ENCODE measurements at regions not wholly inside any gene's neighbourhood (a gene's known extent, or its start where the extent isn't known, plus 50 kb on each side); places are given as distances from the start of the nearest gene placed in this dataset.

GRCh38 chr15:36335659-36336058 is 243.8 kb upstream of the CDIN1 start:
- no peak overlapping the region for H3K4me3 Mint-ChIP-seq
- no peaks in the 10 kb centered on the region for H3F3A ChIP-seq (ENCODE audit: low read depth)
- no peaks in the 10 kb centered on the region for H3K9me3 ChIP-seq (ENCODE audit: low read depth)
- H3K27me3 Mint-ChIP-seq (ENCODE audit: insufficient read depth, low read depth): no peaks in the 10 kb centered on the region
- no peak overlapping the region for H3K27ac Mint-ChIP-seq
- H3K4me1 Mint-ChIP-seq: peaks cover 4% of the 10 kb centered on the region
- no peaks in the 10 kb centered on the region for H3K36me3 ChIP-seq
- H2AFZ ChIP-seq (replicated peaks): no peak overlapping the region
- TF ChIP-seq EZH2phosphoT487 (IDR thresholded peaks at IDR 0.05) (no peak), EZH2 (IDR thresholded peaks at IDR 0.05) (no peak)
- H3K9ac ChIP-seq: no peak overlapping the region
- no peaks in the 10 kb centered on the region for H3K9me3 Mint-ChIP-seq
- H3K36me3 Mint-ChIP-seq: no peaks in the 10 kb centered on the region
- no peak overlapping the region for H3K4me3 ChIP-seq
- peaks cover 5% of the 10 kb centered on the region for H3K4me1 ChIP-seq
- no peaks in the 10 kb centered on the region for H4K20me1 ChIP-seq (ENCODE audit: low read depth)
- H3K4me2 ChIP-seq: no peak overlapping the region
- no peaks in the 10 kb centered on the region for H3K79me2 ChIP-seq (ENCODE audit: low read depth)
- H3K27ac ChIP-seq: no peak overlapping the region
- no peaks in the 10 kb centered on the region for H3K27me3 ChIP-seq
- no peak for DNase-seq (ENCODE audit: low spot score)

GRCh38 chr15:36344887-36345286 is 234.5 kb upstream of the CDIN1 start:
- TF ChIP-seq EZH2phosphoT487 (IDR thresholded peaks at IDR 0.05) (no peak), EZH2 (IDR thresholded peaks at IDR 0.05) (no peak), CTCF (IDR thresholded peaks at IDR 0.05) (no peak)
- Mint-ChIP-seq H3K27ac (no peak overlapping the region), H3K27me3 (ENCODE audit: insufficient read depth, low read depth) (no peaks in the 10 kb centered on the region), H3K9me3 (no peaks in the 10 kb centered on the region), H3K4me3 (no peak overlapping the region), H3K36me3 (no peaks in the 10 kb centered on the region), H3K4me1 (no peaks in the 10 kb centered on the region)
- DNase-seq (ENCODE audit: low spot score): no peak
- H4K20me1 ChIP-seq (ENCODE audit: low read depth): no peaks in the 10 kb centered on the region
- no peak overlapping the region for H3K27ac ChIP-seq
- H2AFZ ChIP-seq (replicated peaks): no peak overlapping the region
- H3K4me2 ChIP-seq: no peak overlapping the region
- no peaks in the 10 kb centered on the region for H3K4me1 ChIP-seq
- no peaks in the 10 kb centered on the region for H3K27me3 ChIP-seq
- H3K36me3 ChIP-seq: no peaks in the 10 kb centered on the region
- no peaks in the 10 kb centered on the region for H3K79me2 ChIP-seq (ENCODE audit: low read depth)
- H3K9ac ChIP-seq: no peak overlapping the region
- H3K9me3 ChIP-seq (ENCODE audit: low read depth): no peaks in the 10 kb centered on the region
- no peak overlapping the region for H3K4me3 ChIP-seq
- H3F3A ChIP-seq (ENCODE audit: low read depth): no peaks in the 10 kb centered on the region

- Histone ChIP-seq H3K27ac (no peak overlapping the region), H3K4me2 (no peak overlapping the region), H3K27me3 (no peaks in the 10 kb centered on the region), H3K9me3 (ENCODE audit: low read depth) (no peaks in the 10 kb centered on the region), H4K20me1 (ENCODE audit: low read depth) (no peaks in the 10 kb centered on the region), H3F3A (ENCODE audit: low read depth) (no peaks in the 10 kb centered on the region), H3K9ac (no peak overlapping the region), H2AFZ (replicated peaks) (no peak overlapping the region), H3K4me3 (no peak overlapping the region), H3K79me2 (ENCODE audit: low read depth) (no peaks in the 10 kb centered on the region), H3K4me1 (no peaks in the 10 kb centered on the region), H3K36me3 (no peaks in the 10 kb centered on the region)
- H3K4me1 Mint-ChIP-seq: no peaks in the 10 kb centered on the region
- no peak overlapping the region for H3K4me3 Mint-ChIP-seq
- H3K27me3 Mint-ChIP-seq (ENCODE audit: insufficient read depth, low read depth): no peaks in the 10 kb centered on the region
- H3K9me3 Mint-ChIP-seq: no peaks in the 10 kb centered on the region
- DNase-seq (ENCODE audit: low spot score): no peak
- TF ChIP-seq EZH2 (IDR thresholded peaks at IDR 0.05): no peak
- TF ChIP-seq EZH2phosphoT487 (IDR thresholded peaks at IDR 0.05): no peak
- no peak for TF ChIP-seq CTCF (IDR thresholded peaks at IDR 0.05)
- no peaks in the 10 kb centered on the region for H3K36me3 Mint-ChIP-seq
- H3K27ac Mint-ChIP-seq: no peak overlapping the region
Measured at GRCh38 chr15:36347272-36347858, 232.1 kb upstream of the CDIN1 start.

GRCh38 chr15:36356466-36356865 is 223.0 kb upstream of the CDIN1 start:
- DNase-seq (ENCODE audit: low spot score): no peak
- peaks cover 15% of the 10 kb centered on the region for H3K4me1 Mint-ChIP-seq
- Histone ChIP-seq H3F3A (ENCODE audit: low read depth) (no peaks in the 10 kb centered on the region), H3K9ac (no peak overlapping the region), H3K9me3 (ENCODE audit: low read depth) (no peaks in the 10 kb centered on the region), H3K27me3 (no peaks in the 10 kb centered on the region), H3K4me3 (no peak overlapping the region), H3K4me2 (no peak overlapping the region), H3K4me1 (no peaks in the 10 kb centered on the region), H3K36me3 (no peaks in the 10 kb centered on the region), H3K27ac (no peak overlapping the region), H3K79me2 (ENCODE audit: low read depth) (no peaks in the 10 kb centered on the region), H4K20me1 (ENCODE audit: low read depth) (no peaks in the 10 kb centered on the region), H2AFZ (replicated peaks) (no peak overlapping the region)
- no peaks in the 10 kb centered on the region for H3K9me3 Mint-ChIP-seq
- no peak for TF ChIP-seq EZH2 (IDR thresholded peaks at IDR 0.05)
- TF ChIP-seq EZH2phosphoT487 (IDR thresholded peaks at IDR 0.05): no peak
- TF ChIP-seq CTCF (IDR thresholded peaks at IDR 0.05): no peak
- no peaks in the 10 kb centered on the region for H3K36me3 Mint-ChIP-seq
- H3K27ac Mint-ChIP-seq: no peak overlapping the region
- no peaks in the 10 kb centered on the region for H3K27me3 Mint-ChIP-seq (ENCODE audit: insufficient read depth, low read depth)
- no peak overlapping the region for H3K4me3 Mint-ChIP-seq

Measured in neural progenitor cell (in vitro differentiated cells).